Stimulated activated effector memory CD8-positive, alpha-beta T cell treated with anti-CD3 and anti-CD28 coated beads, Interleukin-12 subunit alpha, Interleukin-12 subunit beta, amount 100 ng/mL, for 72 hours (primary cell): ENCODE measurements at regions not wholly inside any gene's neighbourhood (a gene's known extent, or its start where the extent isn't known, plus 50 kb on each side); places are given as distances from the start of the nearest gene placed in this dataset.
A peak's percentile ranks its signal among the peaks of the same experiment; 100 is the strongest.
"Not testable (repeated sequence)": the region's sequence is repeated elsewhere in the genome, so short reads cannot be mapped to it uniquely, and the experiment has no call there.

Source experiments
- ATAC-seq: fragments of 150-1000 bp; cut with Tn5 transposase; 2 replicates; pipeline ENCODE4 v1.10.0; 2021
- DNase-seq, 2 donors: peaks; one replicate each; pipeline ENCODE4 v3.0.0; 2021 to 2022; ENCODE audit warnings: low spot score in 2 of 2
- H3K27ac Mint-ChIP-seq: one replicate; pipeline ENCODE4 v1.8.0; 2022; ENCODE audit warnings: mild to moderate bottlenecking, mixed read lengths
- H3K36me3 Mint-ChIP-seq: one replicate; pipeline ENCODE4 v1.8.0; 2022; ENCODE audit warnings: mild to moderate bottlenecking, mixed read lengths
- H3K4me1 Mint-ChIP-seq: one replicate; pipeline ENCODE4 v1.8.0; 2022; ENCODE audit warnings: mixed read lengths
- H3K4me3 Mint-ChIP-seq: one replicate; pipeline ENCODE4 v1.8.0; 2022; ENCODE audit warnings: mild to moderate bottlenecking, mixed read lengths
- H3K9me3 Mint-ChIP-seq: one replicate; pipeline ENCODE4 v1.8.0; 2022; ENCODE audit warnings: mixed read lengths

DNA sequence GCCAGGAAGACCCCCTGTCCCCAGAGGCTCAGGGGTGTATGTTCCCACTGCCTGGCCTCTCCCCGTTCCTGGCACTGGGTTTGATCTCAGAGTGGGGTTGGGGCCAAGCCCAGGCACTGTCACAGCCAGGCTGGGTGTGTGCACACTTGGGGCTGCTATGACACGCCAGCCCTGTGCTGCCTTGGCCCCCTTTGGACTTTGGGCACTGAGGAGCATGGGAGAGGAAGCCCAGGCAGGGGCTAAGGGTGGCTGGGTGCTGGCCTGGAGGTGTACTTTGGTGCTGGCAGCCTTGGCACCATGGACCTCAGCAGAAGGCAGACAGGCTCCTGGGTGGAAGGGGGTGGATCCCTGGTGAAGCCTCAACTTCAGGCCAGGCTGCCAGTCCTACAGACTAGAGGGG, 223.6 kb upstream of the ISL1 start:
- ATAC-seq (peak; percentile 45), DNase-seq (no peak)
- H3K27ac Mint-ChIP-seq, result no peak overlapping the region
- no peaks in the 10 kb centered on the region for H3K4me1 Mint-ChIP-seq
- H3K4me3 Mint-ChIP-seq, result no peak overlapping the region
- no peaks in the 10 kb centered on the region for H3K36me3 Mint-ChIP-seq
- peaks cover 22% of the 10 kb centered on the region for H3K9me3 Mint-ChIP-seq

DNA sequence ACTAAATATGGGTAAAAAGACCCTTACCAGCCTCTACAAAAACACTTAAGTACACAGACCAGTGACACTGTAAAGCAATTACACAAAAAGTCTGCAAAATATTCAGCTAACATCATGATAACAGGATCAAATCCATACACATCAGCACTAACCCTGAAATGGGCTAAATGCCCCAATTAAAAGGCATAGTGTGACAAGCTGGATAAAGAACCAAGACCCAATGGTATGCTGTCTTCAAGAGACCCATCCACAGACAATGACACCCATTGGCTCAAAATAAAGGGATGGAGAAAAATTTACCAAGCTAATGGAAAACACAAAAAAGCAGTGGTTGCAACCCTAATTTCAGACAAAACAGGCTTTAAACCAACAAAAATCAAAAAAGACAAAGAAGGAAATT, 221.0 kb upstream of the ISL1 start:
- Mint-ChIP-seq H3K4me3 (no peak overlapping the region), H3K36me3 (no peaks in the 10 kb centered on the region), H3K4me1 (no peaks in the 10 kb centered on the region), H3K9me3 (peaks cover 19% of the 10 kb centered on the region), H3K27ac (no peak overlapping the region)
- ATAC-seq (no peak), DNase-seq (no peak)

DNA sequence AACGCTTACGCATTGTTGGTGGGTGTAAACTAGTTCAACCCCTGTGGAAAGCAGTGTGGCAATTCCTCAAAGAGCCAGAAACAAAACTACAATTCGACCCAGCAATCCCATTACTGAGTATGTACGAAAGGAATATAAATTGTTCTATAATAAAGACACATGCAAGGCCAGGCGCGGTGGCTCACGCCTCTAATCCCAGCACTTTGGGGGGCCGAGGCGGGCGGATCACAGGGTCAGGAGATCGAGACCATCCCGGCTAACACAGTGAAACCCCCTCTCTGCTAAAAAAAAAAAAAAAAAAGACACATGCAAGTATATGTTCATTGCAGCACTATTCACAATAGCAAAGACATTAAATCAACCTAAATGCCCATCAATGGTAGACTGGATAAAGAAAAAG, 217.6 kb upstream of the ISL1 start:
- peaks cover 19% of the 10 kb centered on the region for H3K9me3 Mint-ChIP-seq
- DNase-seq, H3K4me1 Mint-ChIP-seq, H3K36me3 Mint-ChIP-seq, H3K27ac Mint-ChIP-seq, ATAC-seq, H3K4me3 Mint-ChIP-seq: not testable (repeated sequence)

DNA sequence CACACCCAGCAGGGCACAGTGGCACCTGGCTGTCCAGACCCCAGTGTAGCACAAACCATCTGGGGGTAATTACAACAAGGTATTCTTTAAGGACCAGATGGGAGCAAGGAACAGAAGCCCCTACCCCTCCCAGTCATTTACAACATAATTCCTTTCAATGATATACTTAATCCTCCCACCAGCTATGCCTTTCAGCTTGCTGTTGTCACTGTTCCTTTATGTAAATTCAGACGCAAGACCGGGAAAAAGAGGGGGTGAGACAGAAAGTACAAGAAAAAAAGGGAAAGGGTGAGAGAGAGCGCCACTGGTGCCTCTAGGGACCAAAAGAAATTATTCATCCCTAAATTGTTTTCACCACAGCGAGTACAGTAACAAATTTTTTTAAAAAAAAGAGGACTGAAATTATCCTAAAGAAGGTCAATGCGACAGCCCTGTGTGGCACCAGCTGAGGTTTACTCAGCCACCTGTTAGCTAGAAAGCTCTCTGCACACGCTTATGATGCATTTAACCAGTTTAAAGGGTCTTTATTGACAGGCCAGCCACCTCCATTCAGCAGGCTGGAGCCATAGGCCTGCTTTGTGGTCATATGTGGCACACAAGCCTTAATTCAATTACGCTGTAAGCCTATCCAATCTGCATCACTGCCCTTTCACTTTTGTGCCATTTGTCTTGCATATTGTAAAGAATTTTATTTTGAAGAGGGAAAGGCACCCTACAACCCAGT, 210.2 kb upstream of the ISL1 start:
- Mint-ChIP-seq H3K9me3 (peaks cover 6% of the 10 kb centered on the region), H3K4me3 (no peak overlapping the region)

DNA sequence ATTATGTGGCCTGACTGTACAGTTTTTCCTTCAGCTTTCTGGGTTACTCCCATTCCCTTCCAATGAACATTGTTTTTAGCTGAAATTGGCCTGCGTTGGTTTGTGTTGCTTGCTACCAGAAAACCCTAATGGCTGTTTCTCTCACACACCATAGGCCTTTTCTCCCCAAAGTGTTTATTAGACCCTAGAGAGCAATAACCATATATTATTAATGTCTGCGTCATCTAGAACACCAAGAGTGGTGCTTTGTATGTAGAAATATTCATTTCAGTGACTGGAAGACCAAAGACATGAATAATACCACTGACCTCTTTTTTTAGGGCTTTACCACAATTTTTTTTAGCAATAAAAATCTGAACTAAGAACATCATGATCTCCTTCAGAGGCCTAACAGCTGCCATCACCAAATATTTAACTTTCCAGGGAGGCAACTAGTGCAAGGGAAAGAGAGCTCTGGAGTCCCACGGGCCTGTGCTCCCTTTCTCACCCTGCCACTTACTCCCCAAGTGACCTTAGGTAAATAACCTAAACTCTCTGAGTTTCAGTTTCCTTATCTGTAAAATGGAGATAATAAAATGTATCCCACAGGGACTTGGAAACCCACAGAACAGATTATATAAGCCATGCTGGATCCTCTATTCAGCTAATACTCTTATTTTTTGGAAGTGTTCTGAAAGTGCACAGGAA, 201.9 kb upstream of the ISL1 start:
- ATAC-seq, result no peak

More for the DNA sequence above, 210.2 kb upstream of the ISL1 start:
- H3K27ac Mint-ChIP-seq, result no peak overlapping the region
- ATAC-seq, result no peak
- H3K36me3 Mint-ChIP-seq, result no peaks in the 10 kb centered on the region
- DNase-seq, result no peak
- H3K4me1 Mint-ChIP-seq, result no peaks in the 10 kb centered on the region

DNA sequence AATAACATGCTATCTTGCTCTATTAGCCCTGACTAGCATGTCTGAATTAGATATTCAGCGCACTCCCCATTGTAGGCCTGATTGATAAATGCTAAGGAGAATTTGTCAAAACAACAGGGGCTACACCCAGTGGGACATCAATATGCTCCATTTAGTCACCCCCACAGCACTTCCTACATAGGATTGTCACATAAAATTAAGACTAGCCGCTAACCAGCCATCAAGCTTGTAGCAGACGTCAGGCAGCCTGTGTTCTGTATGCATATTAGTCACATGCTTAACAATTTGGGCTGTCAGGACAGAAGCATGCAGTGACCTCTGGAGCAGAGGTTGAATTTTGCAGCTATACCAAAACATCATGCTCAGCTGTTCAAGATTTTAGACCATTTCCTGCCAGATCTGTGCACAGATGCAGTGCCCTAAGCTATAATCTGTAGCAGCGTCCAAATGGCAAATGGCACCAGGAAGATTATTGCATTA, 197.4 kb upstream of the ISL1 start:
- H3K9me3 Mint-ChIP-seq, result peaks cover 3% of the 10 kb centered on the region
- no peaks in the 10 kb centered on the region for H3K4me1 Mint-ChIP-seq
- DNase-seq (no peak), ATAC-seq (no peak)
- H3K4me3 Mint-ChIP-seq, result no peak overlapping the region
- no peak overlapping the region for H3K27ac Mint-ChIP-seq
- H3K36me3 Mint-ChIP-seq, result no peaks in the 10 kb centered on the region

More for the DNA sequence above, 201.9 kb upstream of the ISL1 start:
- H3K4me3 Mint-ChIP-seq, result no peak overlapping the region
- H3K36me3 Mint-ChIP-seq, result no peaks in the 10 kb centered on the region
- H3K4me1 Mint-ChIP-seq, result no peaks in the 10 kb centered on the region
- H3K9me3 Mint-ChIP-seq, result peaks cover 3% of the 10 kb centered on the region
- H3K27ac Mint-ChIP-seq, result no peak overlapping the region
- no peak for DNase-seq

DNA sequence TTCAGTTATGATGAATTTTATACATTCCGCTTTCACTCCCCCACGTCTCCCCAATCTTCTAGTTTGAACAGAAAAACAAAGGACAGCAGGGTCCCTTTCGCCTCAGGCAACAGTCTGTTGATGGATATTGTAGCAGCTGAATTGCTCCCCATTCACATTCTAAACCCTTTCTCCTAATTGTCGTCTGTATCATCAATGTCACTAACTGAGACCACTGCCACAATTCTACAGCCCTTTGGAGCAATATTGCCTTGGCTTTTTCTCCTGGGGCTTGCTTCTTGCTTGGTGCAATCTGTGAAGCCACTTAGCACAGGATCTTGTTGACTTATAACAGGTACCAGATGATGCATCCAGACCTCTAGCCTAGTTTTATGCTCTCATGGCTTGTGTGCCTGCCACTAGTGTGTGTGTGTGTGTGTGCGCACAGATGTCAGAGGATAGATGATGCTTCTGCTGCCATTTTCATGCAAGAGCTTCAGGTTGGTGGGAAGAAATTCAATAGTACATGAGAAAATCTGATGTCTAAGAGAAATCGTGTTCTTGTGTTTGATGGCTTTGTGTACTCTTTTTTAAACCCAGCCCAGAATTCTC, 195.2 kb upstream of the ISL1 start:
- Mint-ChIP-seq H3K9me3 (peaks cover 8% of the 10 kb centered on the region), H3K36me3 (no peaks in the 10 kb centered on the region), H3K4me1 (no peaks in the 10 kb centered on the region), H3K4me3 (no peak overlapping the region), H3K27ac (no peak overlapping the region)
- DNase-seq, result no peak
- ATAC-seq, result no peak

DNA sequence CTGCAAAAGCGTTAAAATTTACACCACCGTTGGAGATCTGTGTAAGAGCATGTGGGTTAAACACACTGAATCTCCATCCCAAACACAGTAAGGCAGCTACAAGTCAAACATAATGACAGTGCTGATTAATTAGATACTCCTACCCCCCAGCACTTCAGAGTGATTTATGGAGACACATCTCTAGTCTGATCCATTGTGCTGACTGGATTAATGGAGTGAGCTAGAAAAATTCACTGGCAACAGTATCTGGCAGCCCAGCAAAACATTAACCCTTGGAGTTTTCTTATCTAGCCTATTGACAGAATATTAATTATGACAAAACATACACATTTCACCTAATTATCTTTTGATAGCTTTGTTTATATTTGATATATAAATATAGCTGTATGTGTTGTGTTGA, 188.6 kb upstream of the ISL1 start:
- Mint-ChIP-seq H3K4me3 (no peak overlapping the region), H3K36me3 (no peaks in the 10 kb centered on the region), H3K4me1 (no peaks in the 10 kb centered on the region), H3K9me3 (peaks cover 9% of the 10 kb centered on the region), H3K27ac (no peak overlapping the region)
- DNase-seq (no peak), ATAC-seq (no peak)

DNA sequence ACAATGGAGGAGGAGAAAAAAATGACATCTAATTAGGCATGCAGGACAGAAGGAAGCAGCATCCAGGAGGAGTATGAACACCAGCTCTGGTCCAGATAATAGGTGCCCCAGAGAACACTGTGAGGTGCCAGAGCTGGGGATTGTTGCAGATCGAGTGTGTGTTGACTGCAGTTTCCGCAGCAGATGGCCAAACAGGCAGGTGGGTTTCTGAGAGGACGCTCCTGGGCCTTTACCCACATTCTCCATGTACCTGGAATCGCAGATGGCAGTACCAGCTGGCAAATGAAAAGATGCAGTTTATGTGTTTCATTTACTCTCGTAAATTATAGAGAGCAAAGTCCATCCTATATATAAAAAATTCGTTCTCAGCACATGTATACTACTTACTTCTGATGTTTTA, 182.2 kb upstream of the ISL1 start:
- DNase-seq, result no peak
- Mint-ChIP-seq H3K36me3 (no peaks in the 10 kb centered on the region), H3K27ac (no peak overlapping the region), H3K9me3 (peaks cover 3% of the 10 kb centered on the region), H3K4me1 (no peaks in the 10 kb centered on the region), H3K4me3 (no peak overlapping the region)
- no peak for ATAC-seq

DNA sequence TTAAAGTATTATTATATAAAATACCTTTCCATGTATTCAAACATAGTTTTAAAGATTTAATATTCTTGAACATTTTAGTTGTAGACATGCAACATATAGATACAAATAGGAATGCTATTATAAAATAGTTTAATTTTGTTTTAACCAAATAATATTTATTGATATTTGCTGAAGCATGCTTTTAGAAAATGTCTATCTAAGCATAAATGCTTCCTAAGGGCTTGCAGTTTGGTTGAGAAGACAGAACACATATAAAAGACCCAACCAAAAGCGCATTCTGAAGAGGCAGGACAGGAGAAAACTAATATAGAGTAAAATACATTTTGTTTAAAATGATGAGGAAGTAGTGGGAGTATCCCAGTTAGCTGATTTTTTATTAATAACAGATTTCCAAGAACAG, 181.5 kb upstream of the ISL1 start:
- no peak for DNase-seq
- H3K4me1 Mint-ChIP-seq, result no peaks in the 10 kb centered on the region

DNA sequence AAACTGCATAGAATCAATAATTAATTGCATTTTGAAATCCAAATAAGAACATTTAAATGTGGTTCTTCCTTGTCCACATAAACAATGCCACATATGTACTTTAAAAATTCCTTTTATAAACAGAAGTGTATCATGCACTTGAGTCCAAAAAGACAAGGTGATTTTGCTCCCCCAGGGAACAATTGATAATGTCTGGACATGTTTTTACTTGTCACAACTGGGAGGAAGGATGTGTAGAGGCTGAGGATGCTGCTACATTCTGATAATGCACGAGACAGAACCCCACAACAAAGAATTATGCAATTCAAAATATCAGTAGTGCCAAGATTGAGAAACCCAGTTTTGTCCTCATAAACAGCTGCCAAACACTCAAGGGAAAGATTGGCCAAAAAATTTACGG, 181.1 kb upstream of the ISL1 start:
- Mint-ChIP-seq H3K9me3 (peaks cover 3% of the 10 kb centered on the region), H3K36me3 (no peaks in the 10 kb centered on the region), H3K27ac (no peak overlapping the region), H3K4me1 (no peaks in the 10 kb centered on the region), H3K4me3 (no peak overlapping the region)
- DNase-seq, result no peak
- ATAC-seq, result no peak

More for the DNA sequence above, 181.5 kb upstream of the ISL1 start:
- Mint-ChIP-seq H3K36me3 (no peaks in the 10 kb centered on the region), H3K9me3 (peaks cover 3% of the 10 kb centered on the region), H3K4me3 (no peak overlapping the region), H3K27ac (no peak overlapping the region)
- no peak for ATAC-seq

DNA sequence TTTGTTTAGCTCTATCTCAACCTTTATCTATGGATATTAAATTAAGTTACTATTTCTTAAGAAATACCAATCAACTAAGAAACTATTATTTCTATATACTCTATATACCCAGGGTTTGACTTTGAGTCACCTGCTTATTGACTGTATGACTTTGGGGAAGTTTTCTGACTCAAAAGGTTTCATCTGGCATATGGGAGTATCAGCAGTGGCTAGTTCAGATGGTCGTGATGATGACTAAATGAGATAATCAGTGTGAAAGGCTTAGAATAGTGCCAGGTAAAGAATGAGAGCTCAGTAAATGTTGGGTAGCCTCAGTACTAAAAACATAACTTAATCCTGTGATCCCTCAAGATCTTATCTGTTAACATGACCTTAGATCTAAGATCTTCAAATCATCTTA, 179.7 kb upstream of the ISL1 start:
- H3K4me3 Mint-ChIP-seq, result no peak overlapping the region
- ATAC-seq, result no peak
- no peak for DNase-seq
- H3K9me3 Mint-ChIP-seq, result no peaks in the 10 kb centered on the region
- no peak overlapping the region for H3K27ac Mint-ChIP-seq
- H3K36me3 Mint-ChIP-seq, result no peaks in the 10 kb centered on the region
- H3K4me1 Mint-ChIP-seq, result no peaks in the 10 kb centered on the region

DNA sequence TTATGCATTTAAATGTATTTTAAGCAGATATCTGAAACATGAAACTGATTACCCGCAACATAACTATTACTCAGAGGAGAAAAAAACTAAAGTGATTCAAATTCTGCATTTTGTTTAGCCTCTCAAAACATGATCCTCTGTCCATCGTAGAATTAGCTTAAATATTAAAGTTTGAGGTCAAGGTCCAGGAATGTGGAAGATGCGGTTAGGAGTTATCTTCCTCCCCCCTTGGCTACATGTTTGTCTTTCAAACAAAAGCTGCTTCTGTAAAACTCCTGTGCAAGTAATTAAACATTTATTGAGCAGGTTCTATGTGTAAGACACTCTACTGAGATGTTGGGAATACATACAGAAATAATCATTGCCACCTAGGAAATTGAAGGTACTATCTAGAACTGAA, 175.0 kb upstream of the ISL1 start:
- no peaks in the 10 kb centered on the region for H3K36me3 Mint-ChIP-seq
- ATAC-seq (no peak), DNase-seq (no peak)
- H3K27ac Mint-ChIP-seq, result no peak overlapping the region
- no peak overlapping the region for H3K4me3 Mint-ChIP-seq
- no peaks in the 10 kb centered on the region for H3K4me1 Mint-ChIP-seq
- H3K9me3 Mint-ChIP-seq, result peaks cover 4% of the 10 kb centered on the region

DNA sequence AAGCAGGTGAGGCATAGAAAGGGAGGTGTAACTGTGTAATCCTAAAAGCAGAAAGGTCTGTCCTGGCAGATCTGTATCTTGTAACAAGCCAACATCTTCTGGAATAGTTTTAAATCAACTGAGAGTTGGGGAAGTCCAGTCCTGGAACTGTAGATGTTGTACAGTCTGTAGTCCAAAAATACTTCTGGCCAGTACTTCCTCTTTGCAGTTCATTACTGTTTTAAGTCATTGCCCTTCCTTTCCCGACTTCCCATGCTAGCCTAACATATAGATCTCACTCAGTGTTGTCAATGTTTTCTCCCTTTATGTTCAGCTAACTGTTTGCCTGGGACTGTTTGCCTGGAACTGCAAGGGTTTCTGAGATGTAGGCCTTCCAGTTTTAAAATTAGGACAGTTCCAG, 168.5 kb upstream of the ISL1 start:
- DNase-seq, result no peak
- Mint-ChIP-seq H3K36me3 (no peaks in the 10 kb centered on the region), H3K4me3 (no peak overlapping the region), H3K4me1 (no peaks in the 10 kb centered on the region), H3K9me3 (peaks cover 6% of the 10 kb centered on the region), H3K27ac (no peak overlapping the region)
- no peak for ATAC-seq

DNA sequence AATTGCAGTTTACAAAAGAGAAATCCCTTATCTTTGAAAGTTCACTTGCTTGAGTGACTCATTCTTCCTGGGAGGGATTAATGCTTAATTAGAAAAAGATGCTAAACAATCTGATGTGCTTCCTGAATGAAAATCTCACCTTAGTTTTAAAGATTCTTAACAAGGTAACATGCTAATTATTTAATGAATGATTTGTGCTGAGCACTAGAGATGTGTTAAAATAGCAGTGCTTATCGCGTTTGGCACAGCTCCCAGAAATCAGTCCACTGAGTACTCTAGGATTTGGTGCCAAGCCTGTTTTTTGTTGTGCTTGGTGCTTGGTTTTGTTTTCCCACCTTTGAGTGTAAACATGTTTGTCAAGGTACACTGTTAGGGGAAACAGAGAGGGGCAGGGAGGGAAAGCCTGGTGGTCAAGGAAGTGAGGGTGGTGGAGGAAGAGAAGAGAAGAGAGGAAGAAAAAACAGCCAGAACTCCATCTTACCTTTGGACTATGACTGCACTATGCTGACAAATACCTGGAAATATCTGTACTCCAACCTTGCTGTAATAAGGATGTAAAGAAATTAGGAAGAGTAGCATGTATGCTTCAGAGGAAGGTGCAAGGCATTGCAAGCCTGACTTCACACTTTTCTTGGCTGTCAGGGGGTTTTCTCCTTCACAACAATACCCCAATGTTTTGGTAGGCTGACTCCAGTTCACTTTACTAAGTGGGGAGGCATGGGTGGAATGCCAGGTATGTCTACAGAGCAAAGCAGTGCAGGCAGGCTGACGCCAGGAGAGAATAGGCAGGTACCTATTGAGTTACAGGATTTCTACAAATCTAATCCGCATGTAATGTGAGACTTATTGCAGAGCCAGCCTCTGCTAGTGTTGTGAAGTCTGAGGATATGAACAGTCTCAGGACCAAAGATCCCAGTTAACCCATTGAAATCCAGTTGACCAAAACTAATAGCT, 157.2 kb upstream of the ISL1 start:
- no peak for ATAC-seq
- Mint-ChIP-seq H3K4me3 (no peak overlapping the region), H3K36me3 (no peaks in the 10 kb centered on the region), H3K4me1 (no peaks in the 10 kb centered on the region), H3K9me3 (peaks cover 33% of the 10 kb centered on the region), H3K27ac (no peak overlapping the region)
- no peak for DNase-seq
